Loucy (cell line): ENCODE measurements at regions not wholly inside any gene's neighbourhood (a gene's known extent, or its start where the extent isn't known, plus 50 kb on each side); places are given as distances from the start of the nearest gene placed in this dataset.

Source experiments
- EZH2phosphoT487 ChIP-seq: fragments of 200-600 bp; IDR thresholded peaks from 2 replicates; pipeline ENCODE4 v1.6.1; 2018; ENCODE audit warnings: antibody characterized with exemption, mild to moderate bottlenecking, moderate library complexity, borderline replicate concordance
- TF ChIP-seq, protein P1 (sequence below): fragments of 200-600 bp; sonication (generic); conservative IDR thresholded peaks from 2 replicates; pipeline ENCODE4 v1.5.1; 2014; ENCODE audit warnings: mild to moderate bottlenecking, antibody characterized with exemption, low read length

DNA sequence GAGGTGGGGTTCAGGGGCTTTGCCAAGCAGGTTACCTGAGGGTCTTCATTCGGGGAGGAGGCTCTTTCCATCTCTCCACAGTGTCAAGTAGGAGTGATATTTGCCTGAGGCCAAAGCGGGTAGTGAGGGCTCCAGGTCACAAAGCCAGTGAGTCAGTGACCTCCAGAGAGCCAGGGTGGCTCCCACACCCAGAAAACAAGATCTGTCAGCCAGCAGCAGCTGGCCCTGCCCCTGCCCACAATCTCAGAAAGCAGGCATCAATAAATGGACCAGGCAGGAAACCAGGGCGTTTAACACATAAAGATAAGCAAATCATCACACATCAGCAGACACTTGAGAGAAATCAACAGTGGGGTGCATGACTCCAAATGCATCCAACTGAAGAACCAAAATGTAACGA is 250.8 kb downstream of the CDH26 start:
- TF ChIP-seq, protein P1, sequence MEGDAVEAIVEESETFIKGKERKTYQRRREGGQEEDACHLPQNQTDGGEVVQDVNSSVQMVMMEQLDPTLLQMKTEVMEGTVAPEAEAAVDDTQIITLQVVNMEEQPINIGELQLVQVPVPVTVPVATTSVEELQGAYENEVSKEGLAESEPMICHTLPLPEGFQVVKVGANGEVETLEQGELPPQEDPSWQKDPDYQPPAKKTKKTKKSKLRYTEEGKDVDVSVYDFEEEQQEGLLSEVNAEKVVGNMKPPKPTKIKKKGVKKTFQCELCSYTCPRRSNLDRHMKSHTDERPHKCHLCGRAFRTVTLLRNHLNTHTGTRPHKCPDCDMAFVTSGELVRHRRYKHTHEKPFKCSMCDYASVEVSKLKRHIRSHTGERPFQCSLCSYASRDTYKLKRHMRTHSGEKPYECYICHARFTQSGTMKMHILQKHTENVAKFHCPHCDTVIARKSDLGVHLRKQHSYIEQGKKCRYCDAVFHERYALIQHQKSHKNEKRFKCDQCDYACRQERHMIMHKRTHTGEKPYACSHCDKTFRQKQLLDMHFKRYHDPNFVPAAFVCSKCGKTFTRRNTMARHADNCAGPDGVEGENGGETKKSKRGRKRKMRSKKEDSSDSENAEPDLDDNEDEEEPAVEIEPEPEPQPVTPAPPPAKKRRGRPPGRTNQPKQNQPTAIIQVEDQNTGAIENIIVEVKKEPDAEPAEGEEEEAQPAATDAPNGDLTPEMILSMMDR: no peak
- TF ChIP-seq EZH2phosphoT487: no peak; the same call in 1 of the 2 replicates
